Endothelial cell of umbilical vein (primary cell): ENCODE measurements at regions not wholly inside any gene's neighbourhood (a gene's known extent, or its start where the extent isn't known, plus 50 kb on each side); places are given as distances from the start of the nearest gene placed in this dataset.

ENCODE experiments used
- BruUV-seq: library from RNA; stranded (reverse); fragments of 400-500 nt; replicated peaks from 2 replicates; lab custom pipeline; 2021; lab: Mats Ljungman, UMichigan
- CTCF ChIA-PET: fragments of 300-600, 350-600 bp; sonication (Branson Sonifier 250); formaldehyde crosslinking; loops from one replicate; lab custom pipeline; 2021; ENCODE audit warnings: antibody characterized with exemption, inconsistent platforms; lab: Charles Lee
- POLR2A ChIA-PET: fragments of 300-600, 350-600 bp; sonication (Branson Sonifier 250); formaldehyde crosslinking; loops from one replicate; lab custom pipeline; 2021; ENCODE audit warnings: antibody characterized with exemption, inconsistent platforms; lab: Charles Lee
- DNase-seq: peaks from one replicate; pipeline ENCODE4 v3.0.0-alpha.2; 2011; ENCODE audit warnings: low read depth, low spot score
- FAIRE-seq: peaks from 2 replicates; lab custom pipeline; 2011; peaks lifted over from hg19 to GRCh38; lab: Jason Lieb, UNC
- H2AFZ ChIP-seq: 2 replicates; pipeline ENCODE4 v1.6.0; 2012; ENCODE audit warnings: low read depth, low read length, control low read depth, inconsistent platforms
- H3K27ac ChIP-seq: 2 replicates; pipeline ENCODE4 v1.5.1; 2011; ENCODE audit warnings: low read depth, mild to moderate bottlenecking, control low read depth, low read length, moderate library complexity; ENCODE audit not compliant: insufficient read depth
- H3K27me3 ChIP-seq, 2 experiments: 2 replicates each; pipeline versions ENCODE4 v1.6.0 to v1.6.1; 2011; ENCODE audit warnings: low read length in 2 of 2, mixed read lengths in 1 of 2; ENCODE audit not compliant: control insufficient read depth in 2 of 2, insufficient read depth in 2 of 2
- H3K36me3 ChIP-seq, 2 experiments: 2 replicates in 1 of 2; 3 replicates in 1 of 2; pipeline ENCODE4 v1.5.1; 2011; ENCODE audit warnings: low read length in 2 of 2, mild to moderate bottlenecking in 1 of 2, moderate library complexity in 1 of 2; ENCODE audit not compliant: control insufficient read depth in 2 of 2, insufficient read depth in 2 of 2; ENCODE audit errors: extremely low read depth in 1 of 2
- H3K4me1 ChIP-seq: 3 replicates; pipeline ENCODE4 v1.5.1; 2011; ENCODE audit warnings: mild to moderate bottlenecking, low read length; ENCODE audit not compliant: control insufficient read depth, insufficient read depth; ENCODE audit errors: extremely low read depth
- H3K4me2 ChIP-seq: 2 replicates; pipeline ENCODE4 v1.6.1; 2011; ENCODE audit warnings: low read length, control low read depth, mixed read lengths; ENCODE audit not compliant: insufficient read depth
- H3K4me3 ChIP-seq, 3 experiments: fragments of 200-600 bp in 1 of 3; sonication (generic), shearing (Covaris generic) in 1 of 3; replicated peaks in 1 of 3; 2 replicates each; pipeline ENCODE4 v1.5.1; 2011 to 2016; ENCODE audit warnings: control low read depth in 3 of 3, low read length in 3 of 3, mild to moderate bottlenecking in 2 of 3, inconsistent platforms in 1 of 3, low read depth in 1 of 3, moderate library complexity in 1 of 3; ENCODE audit not compliant: insufficient read depth in 1 of 3
- H3K79me2 ChIP-seq: 2 replicates; pipeline ENCODE4 v1.6.0; 2012; ENCODE audit warnings: low read length, inconsistent platforms; ENCODE audit not compliant: control insufficient read depth, insufficient read depth
- H3K9ac ChIP-seq: replicated peaks from 2 replicates; pipeline ENCODE3; 2011; ENCODE audit warnings: low read length, control low read depth; ENCODE audit not compliant: insufficient read depth; ENCODE audit errors: extremely low read depth
- H3K9me1 ChIP-seq: replicated peaks from 3 replicates; pipeline ENCODE4 v1.6.0; 2011; ENCODE audit warnings: mild to moderate bottlenecking, low read length; ENCODE audit not compliant: control insufficient read depth, insufficient read depth; ENCODE audit errors: extremely low read depth
- H3K9me3 ChIP-seq: replicated peaks from 2 replicates; pipeline ENCODE4 v1.5.1; 2012; ENCODE audit warnings: low read length, inconsistent platforms; ENCODE audit not compliant: control insufficient read depth, insufficient read depth
- H4K20me1 ChIP-seq: replicated peaks from 2 replicates; pipeline ENCODE3; 2011; ENCODE audit warnings: mild to moderate bottlenecking, low read length; ENCODE audit not compliant: control insufficient read depth, insufficient read depth; ENCODE audit errors: extremely low read depth
- EZH2 ChIP-seq: IDR thresholded peaks from 2 replicates; pipeline ENCODE4 v1.6.1; 2012; ENCODE audit warnings: borderline replicate concordance, low read depth, mild to moderate bottlenecking, moderate library complexity, low read length, inconsistent platforms; ENCODE audit not compliant: severe bottlenecking
- FOS ChIP-seq: IDR thresholded peaks from 2 replicates; pipeline ENCODE4 v1.6.1; 2011; ENCODE audit warnings: mild to moderate bottlenecking, low read length, moderate library complexity, borderline replicate concordance; ENCODE audit not compliant: insufficient read depth
- GATA2 ChIP-seq: IDR thresholded peaks from 2 replicates; pipeline ENCODE4 v1.7.0; 2011; ENCODE audit warnings: low read depth, mild to moderate bottlenecking, moderate library complexity, mixed read lengths, low read length; ENCODE audit not compliant: insufficient read length, insufficient read depth
- JUN ChIP-seq: IDR thresholded peaks from 2 replicates; pipeline ENCODE4 v1.6.1; 2011; ENCODE audit warnings: borderline replicate concordance, low read depth; ENCODE audit not compliant: insufficient read length, insufficient read depth
- MYC ChIP-seq: IDR thresholded peaks from one replicate; pipeline ENCODE4 v1.6.1; 2011; ENCODE audit warnings: mild to moderate bottlenecking, low read depth, low read length
- POLR2A ChIP-seq: IDR thresholded peaks from 2 replicates; pipeline ENCODE4 v1.6.1; 2012; ENCODE audit warnings: low read depth, mild to moderate bottlenecking, control low read depth, low read length
- POLR2AphosphoS5 ChIP-seq: IDR thresholded peaks from 2 replicates; pipeline ENCODE4 v1.6.1; 2012; ENCODE audit warnings: low read depth, mild to moderate bottlenecking, control low read depth, low read length, moderate library complexity; ENCODE audit not compliant: insufficient read depth
- dilution Hi-C: fragments of 300-500 bp; cut with MboI; formaldehyde crosslinking; loops from one replicate; pipeline ENCODE4 v1.15.0; 2019; ENCODE audit warnings: low sequenced_read_pairs; ENCODE audit not compliant: extremely low pct_ligation_motif_present
- intact Hi-C: fragments of 100-400 bp; cut with micrococcal nuclease; formaldehyde crosslinking; loops from one replicate; pipeline ENCODE4 v1.10.0; 2022
- TF ChIP-seq, protein P1 (sequence below), 2 donors: IDR thresholded peaks; 1 replicate in 1 of 2; 2 replicates in 1 of 2; pipeline ENCODE4 v1.5.1; 2011; ENCODE audit warnings: low read length in 2 of 2, mild to moderate bottlenecking in 2 of 2, moderate library complexity in 2 of 2, control low read depth in 1 of 2, inconsistent platforms in 1 of 2, low read depth in 1 of 2; ENCODE audit not compliant: insufficient read depth in 1 of 2; ENCODE audit errors: extremely low read depth in 1 of 2
- TF ChIP-seq, protein P2 (sequence below): IDR thresholded peaks from 2 replicates; pipeline ENCODE4 v1.6.1; 2011; ENCODE audit not compliant: insufficient read depth, insufficient read length

DNA sequence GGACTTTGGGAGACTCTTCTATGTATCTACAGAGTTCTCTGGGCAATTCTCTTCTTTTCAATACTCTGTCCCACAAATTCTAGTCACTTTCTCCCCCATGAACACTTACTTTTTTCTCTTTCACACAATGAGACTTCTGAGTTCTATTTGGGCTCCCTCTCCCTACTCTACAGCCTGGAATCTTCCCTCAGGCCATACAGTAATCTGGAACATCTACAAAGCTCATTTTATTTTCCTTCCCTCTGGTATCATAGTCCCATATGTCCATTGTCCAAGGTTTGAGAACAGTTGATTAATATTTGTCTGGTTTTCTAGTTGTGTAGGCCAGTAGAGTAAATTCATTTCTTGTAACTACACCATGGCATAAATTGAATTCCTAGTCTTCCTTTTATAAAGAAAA lies 544.6 kb upstream of the RAG2 start:
- TF ChIP-seq FOS (no peak), EZH2 (no peak), POLR2AphosphoS5 (no peak)
- TF ChIP-seq, protein P1, sequence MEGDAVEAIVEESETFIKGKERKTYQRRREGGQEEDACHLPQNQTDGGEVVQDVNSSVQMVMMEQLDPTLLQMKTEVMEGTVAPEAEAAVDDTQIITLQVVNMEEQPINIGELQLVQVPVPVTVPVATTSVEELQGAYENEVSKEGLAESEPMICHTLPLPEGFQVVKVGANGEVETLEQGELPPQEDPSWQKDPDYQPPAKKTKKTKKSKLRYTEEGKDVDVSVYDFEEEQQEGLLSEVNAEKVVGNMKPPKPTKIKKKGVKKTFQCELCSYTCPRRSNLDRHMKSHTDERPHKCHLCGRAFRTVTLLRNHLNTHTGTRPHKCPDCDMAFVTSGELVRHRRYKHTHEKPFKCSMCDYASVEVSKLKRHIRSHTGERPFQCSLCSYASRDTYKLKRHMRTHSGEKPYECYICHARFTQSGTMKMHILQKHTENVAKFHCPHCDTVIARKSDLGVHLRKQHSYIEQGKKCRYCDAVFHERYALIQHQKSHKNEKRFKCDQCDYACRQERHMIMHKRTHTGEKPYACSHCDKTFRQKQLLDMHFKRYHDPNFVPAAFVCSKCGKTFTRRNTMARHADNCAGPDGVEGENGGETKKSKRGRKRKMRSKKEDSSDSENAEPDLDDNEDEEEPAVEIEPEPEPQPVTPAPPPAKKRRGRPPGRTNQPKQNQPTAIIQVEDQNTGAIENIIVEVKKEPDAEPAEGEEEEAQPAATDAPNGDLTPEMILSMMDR (IDR thresholded peaks at IDR 0.05; ENCODE audit: extremely low read depth in 1 of 2, insufficient read depth in 1 of 2, low read depth in 1 of 2, low read length in 2 of 2): no peak
- TF ChIP-seq, protein P2, sequence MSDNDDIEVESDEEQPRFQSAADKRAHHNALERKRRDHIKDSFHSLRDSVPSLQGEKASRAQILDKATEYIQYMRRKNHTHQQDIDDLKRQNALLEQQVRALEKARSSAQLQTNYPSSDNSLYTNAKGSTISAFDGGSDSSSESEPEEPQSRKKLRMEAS: no peak
- Histone ChIP-seq H4K20me1 (no peaks in the 10 kb centered on the region), H3K9me3 (no peaks in the 10 kb centered on the region), H3K27ac (no peak overlapping the region), H3K9ac (no peak overlapping the region), H3K4me2 (no peak overlapping the region), H3K9me1 (no peaks in the 10 kb centered on the region), H2AFZ (no peak overlapping the region), H3K4me3 (no peak overlapping the region), H3K4me1 (no peaks in the 10 kb centered on the region), H3K27me3 (no peaks in the 10 kb centered on the region), H3K79me2 (no peaks in the 10 kb centered on the region), H3K36me3 (no peaks in the 10 kb centered on the region)
- POLR2A ChIA-PET: no interaction called here
- no TSS peak for BruUV-seq
- dilution Hi-C loops (no loop called here), intact Hi-C loops (no loop called here)
- FAIRE-seq (no peak), DNase-seq (no peak)
- CTCF ChIA-PET: no interaction called here

GRCh38 chr11:37141707-37142106 lies 543.7 kb upstream of the RAG2 start:
- POLR2A ChIA-PET: no interaction called here
- H2AFZ ChIP-seq: no peak overlapping the region
- H3K9ac ChIP-seq: no peak overlapping the region
- CTCF ChIA-PET: no interaction called here
- H3K4me2 ChIP-seq: no peak overlapping the region
- H3K27me3 ChIP-seq: no peaks in the 10 kb centered on the region
- no peaks in the 10 kb centered on the region for H3K9me3 ChIP-seq
- no peak for DNase-seq
- TF ChIP-seq GATA2: no peak
- TF ChIP-seq, protein P1 (IDR thresholded peaks at IDR 0.05; ENCODE audit: extremely low read depth in 1 of 2, insufficient read depth in 1 of 2, low read depth in 1 of 2, low read length in 2 of 2): no peak
- TF ChIP-seq FOS: no peak
- TF ChIP-seq, protein P2: no peak
- no peak for TF ChIP-seq JUN
- TF ChIP-seq POLR2A: no peak
- TF ChIP-seq EZH2: no peak
- no peak for TF ChIP-seq POLR2AphosphoS5
- TF ChIP-seq MYC: no peak
- BruUV-seq: no TSS peak
- H3K79me2 ChIP-seq: no peaks in the 10 kb centered on the region
- H4K20me1 ChIP-seq: no peaks in the 10 kb centered on the region
- no peaks in the 10 kb centered on the region for H3K4me1 ChIP-seq
- dilution Hi-C loops (no loop called here), intact Hi-C loops (no loop called here)
- no peaks in the 10 kb centered on the region for H3K36me3 ChIP-seq
- H3K4me3 ChIP-seq: no peak overlapping the region
- no peak for FAIRE-seq
- no peak overlapping the region for H3K27ac ChIP-seq
- H3K9me1 ChIP-seq: no peaks in the 10 kb centered on the region
